GM21529 (cell line): ENCODE measurements at regions not wholly inside any gene's neighbourhood (a gene's known extent, or its start where the extent isn't known, plus 50 kb on each side); places are given as distances from the start of the nearest gene placed in this dataset.
"Not testable (repeated sequence)": the region's sequence is repeated elsewhere in the genome, so short reads cannot be mapped to it uniquely, and the experiment has no call there.

Experiments used
- ATAC-seq: cut with Tn5 transposase; IDR thresholded peaks from one replicate; pipeline ENCODE4 v1.9.1; 2021; ENCODE audit not compliant: unreplicated experiment

DNA sequence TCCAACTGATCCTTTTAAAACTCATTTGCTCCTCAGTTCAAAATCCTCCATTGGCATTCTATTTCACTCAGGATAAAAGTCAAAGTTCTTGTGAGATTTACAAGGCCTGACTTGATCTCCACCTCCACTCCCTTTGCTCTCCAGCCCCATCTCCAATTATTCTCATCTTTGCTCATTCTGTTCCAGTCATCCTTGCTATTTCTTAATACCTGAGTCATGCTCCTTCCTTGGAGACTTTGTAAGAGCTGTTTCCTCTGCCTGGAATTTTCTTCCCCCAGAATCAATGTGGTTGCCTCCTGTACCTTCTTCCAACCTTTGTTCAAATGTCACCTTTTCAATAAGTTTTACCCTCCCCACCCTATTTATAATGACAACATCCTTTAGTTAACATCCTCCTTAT lies 373.5 kb downstream of the HTR1B start:
- ATAC-seq, result no peak

DNA sequence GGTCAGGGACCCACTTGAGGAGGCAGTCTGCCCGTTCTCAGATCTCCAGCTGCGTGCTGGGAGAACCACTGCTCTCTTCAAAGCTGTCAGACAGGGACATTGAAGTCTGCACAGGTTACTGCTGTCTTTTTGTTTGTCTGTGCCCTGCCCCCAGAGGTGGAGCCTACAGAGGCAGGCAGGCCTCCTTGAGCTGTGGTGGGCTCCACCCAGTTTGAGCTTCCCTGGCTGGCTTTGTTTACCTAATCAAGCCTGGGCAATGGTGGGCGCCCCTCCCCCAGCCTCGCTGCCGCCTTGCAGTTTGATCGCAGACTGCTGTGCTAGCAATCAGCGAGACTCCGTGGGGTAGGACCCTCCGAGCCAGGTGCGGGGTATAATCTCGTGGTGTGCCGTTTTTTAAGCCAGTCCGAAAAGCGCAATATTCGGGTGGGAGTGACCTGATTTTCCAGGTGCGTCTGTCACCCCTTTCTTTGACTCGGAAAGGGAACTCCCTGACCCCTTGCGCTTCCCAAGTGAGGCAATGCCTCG lies 375.4 kb downstream of the HTR1B start:
- ATAC-seq, result not testable (repeated sequence)

DNA sequence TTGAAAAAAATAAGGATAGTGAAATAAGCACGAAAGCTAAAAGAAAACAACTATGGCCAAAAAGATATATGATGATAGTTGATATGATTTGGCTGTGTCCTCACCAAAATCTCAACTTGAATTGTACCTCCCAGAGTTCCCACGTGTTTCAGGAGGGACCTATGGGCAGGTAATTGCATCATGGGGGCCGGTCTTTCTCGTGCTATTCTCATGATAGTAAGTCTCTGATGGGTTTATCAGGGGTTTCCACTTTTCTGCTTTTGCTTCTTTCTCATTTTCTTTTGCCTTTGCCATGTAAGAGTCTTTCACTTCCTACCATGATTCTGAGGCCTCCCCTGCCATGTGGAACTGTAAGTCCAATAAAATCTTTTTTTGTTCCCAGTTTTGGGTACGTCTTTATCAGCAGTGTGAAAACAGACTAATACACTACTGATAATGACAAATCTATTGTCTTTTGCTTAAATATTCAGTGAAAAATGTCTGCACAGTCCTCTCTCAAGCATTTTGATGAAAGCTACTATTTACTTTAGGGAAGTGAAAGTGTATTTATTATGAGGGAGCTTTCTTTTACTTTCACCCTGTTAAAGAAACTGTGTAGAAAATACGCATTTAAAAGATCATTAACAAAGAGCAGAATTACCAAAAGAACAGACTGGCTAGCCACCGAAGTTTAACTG lies 389.1 kb downstream of the HTR1B start:
- ATAC-seq, result no peak

DNA sequence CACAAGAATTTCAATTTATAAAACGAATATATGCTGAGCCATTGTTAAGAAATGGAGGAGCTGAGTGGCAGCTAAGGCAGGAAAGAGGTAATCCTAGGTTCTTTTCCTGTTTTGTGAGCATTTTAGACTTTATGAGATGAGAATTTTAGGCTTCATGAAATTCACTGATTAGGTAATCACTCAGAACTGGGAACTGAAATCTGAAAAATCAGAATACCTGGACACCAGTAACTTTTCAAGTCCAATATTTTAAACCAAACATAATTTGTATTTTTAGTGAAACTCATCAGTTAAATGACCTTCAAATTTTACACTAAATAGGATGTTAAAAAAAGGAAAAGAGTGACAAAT lies 389.9 kb downstream of the HTR1B start:
- no peak for ATAC-seq

DNA sequence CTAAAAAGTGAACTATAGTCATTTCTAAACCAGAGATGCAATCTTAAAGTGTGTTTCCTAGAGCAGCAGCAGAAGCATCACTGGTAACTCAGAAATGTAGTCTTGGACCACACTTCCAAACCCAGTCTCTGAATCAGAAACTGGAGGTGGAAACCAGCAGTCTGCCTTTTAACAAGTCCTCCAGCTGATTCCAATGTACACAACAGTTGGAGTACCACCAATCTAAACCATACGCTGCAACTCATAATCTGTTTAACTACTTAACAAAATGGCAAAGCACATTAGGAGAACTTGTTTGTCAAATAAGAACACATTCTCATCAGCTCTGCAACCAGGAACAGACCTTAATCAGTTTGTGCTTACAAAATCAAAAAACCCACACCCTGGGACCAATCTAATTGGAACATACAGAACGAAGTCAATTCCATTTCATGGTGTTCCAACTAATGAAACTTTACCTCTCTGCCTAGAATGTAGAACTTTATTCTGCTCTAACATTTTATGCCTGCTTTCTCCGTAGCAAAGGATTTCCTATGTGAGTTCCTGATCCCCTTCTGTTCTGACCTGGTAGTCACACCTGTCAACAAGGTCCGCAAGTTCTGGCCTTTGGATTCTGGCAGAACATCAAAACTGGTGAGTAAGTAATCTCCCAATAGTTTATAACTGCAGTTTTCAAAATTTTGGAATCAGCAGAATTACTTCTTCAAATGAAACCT lies 390.4 kb downstream of the HTR1B start:
- ATAC-seq, result no peak

DNA sequence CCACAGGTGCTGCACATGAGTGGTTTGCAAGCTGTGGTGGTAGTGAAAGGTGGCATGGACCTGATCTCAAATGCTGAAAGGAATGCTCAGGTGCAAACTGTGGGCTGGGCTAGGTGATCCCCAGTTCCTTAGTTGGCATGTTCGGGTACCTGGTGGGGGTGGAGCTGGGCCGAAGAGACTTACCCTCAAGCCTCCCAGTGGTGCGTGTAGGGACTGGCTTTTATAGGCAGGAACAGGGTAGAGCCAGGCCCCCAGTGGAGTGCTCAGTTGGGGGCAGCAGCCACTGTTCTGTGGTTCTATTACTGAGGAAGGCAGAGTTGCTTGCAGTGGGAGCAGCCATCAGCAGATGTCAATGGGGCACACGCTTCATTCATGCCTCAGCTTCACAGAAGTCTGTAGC lies 399.8 kb downstream of the HTR1B start:
- ATAC-seq, result no peak

DNA sequence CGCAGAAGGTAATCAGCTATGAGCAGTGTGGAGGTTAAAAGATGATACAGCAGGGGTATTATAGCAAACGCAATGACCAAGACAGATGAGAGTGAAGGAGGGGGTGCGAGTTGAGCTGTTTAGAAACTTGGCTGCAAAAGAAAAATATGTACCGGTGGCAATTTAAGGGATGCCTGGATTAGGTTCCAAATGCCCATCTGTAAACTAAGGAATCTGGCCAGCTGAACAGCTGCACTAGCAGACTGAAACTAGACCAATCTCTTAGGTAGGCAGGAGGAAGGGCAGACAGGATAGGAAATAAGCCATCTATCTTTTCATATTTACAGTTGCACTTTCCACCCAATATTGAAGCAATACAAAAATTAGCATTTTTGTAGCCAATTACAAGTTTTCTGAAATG lies 407.6 kb downstream of the HTR1B start:
- ATAC-seq, result no peak

DNA sequence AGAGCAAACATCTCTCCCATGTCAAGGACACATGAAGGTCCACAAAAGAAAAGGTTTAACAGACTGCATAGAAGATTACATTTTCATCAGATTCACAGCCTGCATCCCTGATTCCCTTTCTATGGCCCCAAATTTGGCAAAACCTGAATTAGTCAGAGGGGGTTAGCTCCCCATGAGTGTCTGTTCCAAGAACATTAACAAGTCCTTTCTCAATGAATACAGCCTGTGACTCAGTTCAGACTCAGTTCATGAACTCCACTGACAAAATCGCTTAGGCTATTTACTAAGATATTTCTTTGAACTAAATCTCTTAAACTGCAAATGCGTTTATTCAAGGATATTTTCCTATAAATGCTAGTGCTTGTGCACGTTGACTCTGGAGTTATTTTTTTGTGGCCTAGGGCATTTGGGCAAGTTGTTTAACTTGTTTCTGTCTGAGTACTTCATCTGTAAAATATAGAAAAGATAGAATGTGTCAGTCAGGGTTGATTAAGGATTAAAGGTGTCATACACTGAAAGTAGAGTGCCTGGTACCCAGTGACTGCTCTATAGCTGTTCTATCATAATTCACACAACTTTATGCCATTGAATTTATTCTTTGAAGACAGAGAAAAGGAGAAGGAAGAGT lies 422.6 kb downstream of the HTR1B start:
- ATAC-seq, result no peak

DNA sequence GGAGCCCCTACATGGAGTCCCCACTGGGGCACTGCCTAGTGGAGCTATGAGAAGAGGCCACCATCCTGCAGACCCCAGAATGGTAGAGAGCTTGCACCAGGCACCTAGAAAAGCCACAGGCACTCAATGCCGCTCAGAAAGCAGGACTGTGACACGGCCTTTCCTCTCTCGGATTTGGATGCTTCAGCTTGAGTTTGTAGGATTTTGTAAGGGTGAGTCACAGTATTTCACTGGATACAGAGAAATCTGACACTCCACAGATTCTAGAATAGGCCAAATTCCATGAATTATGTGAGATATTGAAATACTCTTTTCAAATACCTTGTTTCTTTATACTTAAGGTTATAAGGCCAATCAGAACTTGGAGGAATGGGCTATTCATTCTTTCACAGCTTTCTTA lies 424.5 kb downstream of the HTR1B start:
- no peak for ATAC-seq

DNA sequence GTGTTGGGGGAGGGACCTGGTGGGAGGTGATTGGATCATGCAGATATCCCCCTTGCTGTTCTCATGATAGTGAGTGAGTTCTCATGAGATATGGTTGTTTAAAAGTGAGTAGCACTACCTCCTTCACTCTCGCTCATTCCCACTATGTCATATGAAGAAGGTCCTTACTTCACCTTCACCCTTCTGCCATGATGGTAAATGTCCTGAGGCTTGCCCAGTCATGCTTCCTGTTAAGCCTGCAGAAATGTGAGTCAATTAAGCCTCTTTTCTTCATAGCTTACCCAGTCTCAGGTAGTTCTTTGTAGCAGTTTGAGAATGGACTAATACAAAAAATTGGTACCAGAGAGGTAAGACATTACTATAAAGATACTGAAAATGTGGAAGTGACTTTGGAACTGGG lies 425.9 kb downstream of the HTR1B start:
- no peak for ATAC-seq

DNA sequence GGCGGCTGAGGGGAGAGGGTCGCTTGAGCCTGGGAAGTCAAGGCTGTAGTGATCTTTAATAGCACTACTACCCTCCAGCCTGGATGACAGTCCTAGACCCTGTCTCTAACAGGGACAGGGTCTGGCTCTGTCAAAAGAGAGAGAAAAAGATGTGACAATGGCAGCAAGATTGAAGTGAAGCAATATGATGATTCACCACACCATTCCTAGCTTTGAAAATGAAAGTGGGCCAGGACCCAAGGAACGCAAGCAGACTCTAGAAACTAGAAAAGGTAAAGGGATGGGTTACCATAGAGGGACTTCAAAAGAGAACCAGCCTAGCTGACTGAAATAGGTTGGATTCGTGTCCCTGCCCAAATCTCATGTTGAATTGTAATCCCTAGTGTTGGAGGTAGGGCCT lies 426.9 kb downstream of the HTR1B start:
- no peak for ATAC-seq

DNA sequence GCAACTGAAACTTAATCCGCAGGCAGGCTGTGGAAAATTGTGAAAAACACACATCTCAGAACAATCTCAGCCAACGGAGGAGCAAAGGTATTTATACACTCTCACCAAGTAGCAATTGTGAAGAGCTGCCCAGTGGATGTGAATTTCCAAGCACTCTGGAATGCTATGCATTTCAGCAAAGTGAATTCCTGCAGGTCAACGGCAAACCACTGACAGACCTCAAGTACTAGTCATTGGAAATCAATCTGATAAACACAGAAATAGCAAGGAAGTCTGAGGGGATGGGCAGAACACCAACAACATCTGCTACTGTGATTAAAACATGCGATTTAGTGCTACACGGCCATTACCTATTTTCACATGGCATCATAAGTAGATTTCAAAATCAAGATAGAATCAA lies 429.1 kb downstream of the HTR1B start:
- ATAC-seq, result no peak

DNA sequence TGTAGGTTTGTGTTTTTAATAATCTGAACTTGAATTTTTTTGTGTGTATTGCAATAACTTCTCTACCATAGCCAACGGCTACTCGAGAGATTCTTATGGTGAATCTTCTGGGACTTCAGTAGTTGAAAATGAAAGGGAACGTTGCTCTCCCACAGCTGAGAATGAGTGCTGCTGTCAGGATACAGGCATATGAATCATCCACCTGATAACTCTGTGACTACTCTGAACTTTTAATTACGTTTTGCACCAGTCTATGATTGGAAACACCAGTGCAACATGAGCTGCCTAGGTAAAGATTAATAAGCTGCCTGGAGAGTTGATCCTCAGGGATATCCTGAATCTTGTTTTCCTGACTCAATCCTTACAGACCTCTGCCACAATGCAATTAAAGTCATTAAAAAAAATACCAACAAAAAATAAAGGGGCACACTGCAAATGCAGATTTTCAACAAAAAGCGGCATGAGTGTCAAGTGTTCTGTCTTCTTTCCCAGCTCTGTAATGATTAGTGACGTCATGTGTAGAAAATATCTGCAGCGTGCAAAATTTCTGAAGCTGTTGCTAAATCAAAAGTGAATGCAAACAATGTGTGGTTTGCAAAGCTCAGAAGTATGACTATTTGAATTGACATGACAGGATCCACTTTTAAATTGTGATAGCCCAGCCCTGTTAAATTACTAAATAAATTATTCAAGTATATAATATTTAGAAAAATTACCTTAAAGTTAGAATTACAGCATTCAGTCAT lies 432.2 kb downstream of the HTR1B start:
- no peak for ATAC-seq

DNA sequence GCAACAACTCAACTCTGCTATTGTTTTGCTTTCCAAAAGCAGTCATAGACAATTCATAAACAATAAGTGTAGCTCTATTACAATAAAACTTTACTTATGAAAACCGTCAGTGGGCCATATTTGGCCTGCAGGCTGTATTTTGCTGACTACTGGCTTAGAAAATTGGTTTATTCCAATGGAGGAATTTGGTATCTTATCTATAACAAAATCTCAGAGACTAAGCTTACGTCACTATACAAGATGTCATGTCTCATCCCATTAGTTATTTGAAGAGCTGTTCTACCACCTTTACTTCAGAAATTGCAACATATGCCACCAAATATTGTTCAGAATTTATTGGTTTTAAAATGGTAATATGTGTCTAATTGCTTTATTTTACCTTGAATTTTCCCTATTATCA lies 436.9 kb downstream of the HTR1B start:
- ATAC-seq, result no peak

DNA sequence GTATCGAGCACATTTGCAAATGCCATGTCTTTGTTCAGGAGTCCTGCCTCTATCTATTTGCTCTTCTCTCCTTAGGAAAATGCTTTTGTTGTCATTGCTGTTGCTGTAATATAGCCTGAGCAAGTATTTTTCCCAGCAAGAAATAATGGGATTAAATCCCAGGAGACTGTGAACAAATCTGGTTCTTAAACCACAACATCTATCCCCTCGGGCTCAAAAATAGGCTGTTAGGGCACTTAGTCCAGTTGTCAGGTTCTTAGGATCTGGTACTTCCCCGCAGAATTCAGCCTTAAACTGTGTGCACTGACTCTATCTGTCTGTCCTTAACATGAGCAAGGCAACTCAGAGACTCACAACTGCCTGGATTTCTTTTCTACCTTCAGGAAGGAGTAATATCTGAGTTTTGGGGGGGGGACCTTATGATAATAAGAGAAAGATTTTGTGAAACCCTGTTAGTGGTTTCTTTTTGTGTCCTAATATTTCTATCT lies 437.5 kb downstream of the HTR1B start:
- ATAC-seq, result no peak

DNA sequence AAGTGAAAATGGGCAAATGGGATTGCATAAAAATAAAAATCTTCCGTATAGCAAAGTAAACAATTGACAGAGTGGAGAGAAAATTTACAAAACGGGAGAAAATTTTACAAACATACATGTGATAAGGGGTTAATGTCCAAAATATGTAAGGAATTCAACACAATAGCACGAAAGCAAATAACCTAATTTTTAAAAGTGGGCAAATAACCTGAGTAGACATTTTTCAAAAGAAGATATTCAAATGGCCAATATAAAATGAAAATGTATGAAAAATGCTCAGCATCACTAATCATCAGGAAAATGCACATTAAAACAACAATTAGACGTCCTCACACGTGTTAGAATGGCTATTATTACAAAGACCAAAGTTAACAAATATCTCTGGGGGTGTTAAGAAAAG lies 441.5 kb downstream of the HTR1B start:
- no peak for ATAC-seq

DNA sequence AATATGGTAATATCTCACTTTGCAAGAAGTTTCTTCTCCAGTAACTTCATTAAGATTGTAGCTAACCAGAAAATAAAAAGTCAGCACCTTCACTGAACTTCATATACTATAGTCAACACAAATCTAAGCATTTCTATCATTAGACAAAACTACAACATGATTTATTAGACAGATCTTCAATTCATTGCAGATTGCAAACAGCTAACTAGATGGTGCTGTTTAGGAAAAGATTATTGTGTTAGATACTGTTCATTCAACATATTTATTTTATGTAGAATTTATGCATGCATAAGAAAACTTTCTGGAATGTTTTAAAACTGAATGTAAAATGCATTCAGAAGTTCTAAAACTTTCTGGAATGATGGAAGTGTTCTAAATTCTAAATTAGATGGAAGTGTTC lies 442.1 kb downstream of the HTR1B start:
- ATAC-seq, result no peak

DNA sequence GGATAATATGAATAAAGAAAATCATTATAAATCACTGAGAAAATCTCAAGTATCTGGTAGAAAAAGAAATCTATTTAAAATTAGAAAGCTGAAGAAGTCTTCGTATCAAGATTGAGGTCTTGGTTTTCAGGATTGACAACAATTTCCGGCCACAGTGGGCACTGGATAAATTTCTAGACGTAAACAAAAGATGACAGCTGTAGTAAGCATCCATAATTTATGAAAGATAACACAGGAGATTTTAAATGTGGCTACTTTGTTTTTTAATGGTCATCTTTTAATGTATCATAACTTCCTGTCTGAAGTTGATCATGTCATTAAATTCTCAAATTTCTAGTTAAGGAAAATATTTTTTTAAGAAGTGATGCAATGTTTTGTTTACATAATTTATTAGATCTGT lies 444.2 kb downstream of the HTR1B start:
- no peak for ATAC-seq

DNA sequence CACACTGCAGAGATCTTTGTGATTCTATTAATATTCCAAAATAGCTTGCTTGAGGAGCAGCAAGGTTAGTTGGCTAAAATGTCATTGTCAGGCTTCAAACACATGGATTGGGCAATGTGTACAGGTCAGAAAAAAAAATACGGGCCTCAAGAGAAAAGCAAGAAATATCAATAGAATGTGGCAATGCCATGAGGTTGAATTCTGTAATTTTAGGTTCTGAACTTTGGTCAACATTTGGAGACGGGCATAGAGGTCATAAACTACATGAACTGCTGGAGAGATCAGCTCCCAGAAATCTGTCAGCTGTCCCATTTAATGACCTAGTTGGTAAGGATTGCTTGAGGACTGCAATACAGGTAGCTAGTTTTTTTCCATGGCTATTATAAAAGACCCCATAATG lies 445.8 kb downstream of the HTR1B start:
- no peak for ATAC-seq

DNA sequence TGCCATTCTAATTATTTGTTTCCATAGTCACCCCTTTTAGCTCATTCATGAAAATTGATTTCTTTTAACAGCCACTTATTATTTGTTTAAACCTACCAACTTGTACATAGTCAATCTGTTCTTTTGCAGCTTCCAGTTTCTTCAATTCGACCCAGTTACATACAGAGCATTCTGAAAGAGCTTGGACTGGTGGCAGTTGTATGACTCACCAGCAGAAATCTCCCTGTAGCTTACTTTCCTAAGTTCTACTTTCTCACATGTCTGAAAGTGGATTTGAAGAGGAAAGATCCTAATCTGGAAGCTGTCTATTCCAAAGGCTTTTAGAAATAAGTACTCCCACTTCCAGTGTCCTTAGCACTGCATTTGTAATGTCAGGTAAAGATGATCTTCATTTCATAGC lies 447.9 kb downstream of the HTR1B start:
- ATAC-seq, result no peak

DNA sequence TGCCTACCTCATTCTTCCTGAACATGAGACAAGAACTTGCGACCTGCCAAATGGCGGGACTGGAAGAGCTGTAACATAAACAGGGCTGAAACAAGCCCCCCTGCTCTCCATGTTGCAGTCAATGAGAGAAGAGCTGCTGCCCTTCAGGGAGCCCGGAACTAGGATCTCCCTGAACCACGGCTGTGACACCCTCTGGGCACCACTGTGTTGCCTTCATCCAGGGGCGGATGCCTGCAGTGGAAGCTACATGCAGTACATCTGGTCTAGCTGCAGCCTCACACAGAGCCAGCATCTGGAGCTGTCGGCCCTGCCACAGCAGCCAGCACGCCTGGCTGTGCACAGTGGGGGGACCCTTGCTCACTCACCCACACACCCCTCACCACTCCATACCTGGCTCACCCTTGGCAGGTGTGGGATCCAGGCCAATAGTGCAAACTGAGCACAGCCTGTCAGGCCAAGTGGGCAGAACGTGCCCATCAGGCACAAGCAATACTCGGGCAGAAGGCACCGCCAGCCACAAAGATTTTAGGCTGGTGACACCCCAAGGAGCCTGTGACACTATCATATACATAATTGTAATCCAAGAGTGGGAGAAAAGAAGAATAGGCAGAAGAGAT lies 451.3 kb downstream of the HTR1B start:
- ATAC-seq, result no peak
